NAMALWA (cell line): ENCODE measurements at regions not wholly inside any gene's neighbourhood (a gene's known extent, or its start where the extent isn't known, plus 50 kb on each side); places are given as distances from the start of the nearest gene placed in this dataset.
"Not testable (repeated sequence)": the region's sequence is repeated elsewhere in the genome, so short reads cannot be mapped to it uniquely, and the experiment has no call there.

ENCODE experiments used
- DNase-seq: peaks from one replicate; pipeline ENCODE4 v3.0.0-alpha.2; 2015; ENCODE audit warnings: low spot score

GRCh38 chr12:61290473-61290872, 969.7 kb upstream of the USP15 start:
- no peak for DNase-seq

- DNase-seq: no peak
These were observed 968.6 kb upstream of the USP15 start for GRCh38 chr12:61291647-61292046.

- DNase-seq: not testable (repeated sequence)
These were observed 966.2 kb upstream of the USP15 start for GRCh38 chr12:61294011-61294410.

GRCh38 chr12:61301817-61302216, 958.4 kb upstream of the USP15 start:
- DNase-seq: no peak

- no peak for DNase-seq
These were observed 957.9 kb upstream of the USP15 start for GRCh38 chr12:61302282-61302681.

GRCh38 chr12:61308220-61308619, 952.0 kb upstream of the USP15 start:
- no peak for DNase-seq

GRCh38 chr12:61311413-61311812, 948.8 kb upstream of the USP15 start:
- DNase-seq: no peak

- no peak for DNase-seq
These were observed 911.3 kb upstream of the USP15 start for GRCh38 chr12:61348871-61349270.

GRCh38 chr12:61355105-61355504, 905.1 kb upstream of the USP15 start:
- no peak for DNase-seq

GRCh38 chr12:61356485-61356884, 903.7 kb upstream of the USP15 start:
- DNase-seq: no peak

- DNase-seq: no peak
These were observed 902.7 kb upstream of the USP15 start for GRCh38 chr12:61357496-61357895.

GRCh38 chr12:61362037-61362436, 898.2 kb upstream of the USP15 start:
- DNase-seq: no peak

GRCh38 chr12:61365001-61365400, 895.2 kb upstream of the USP15 start:
- peak; percentile 18 for DNase-seq

GRCh38 chr12:61367281-61367785, 892.9 kb upstream of the USP15 start:
- peak; percentile 20 for DNase-seq

GRCh38 chr12:61369241-61369910, 890.8 kb upstream of the USP15 start:
- DNase-seq: no peak

- DNase-seq: no peak
These were observed 875.7 kb upstream of the USP15 start for GRCh38 chr12:61384511-61384910.

- DNase-seq: no peak
These were observed 874.4 kb upstream of the USP15 start for GRCh38 chr12:61385771-61386170.

GRCh38 chr12:61397668-61398067, 862.5 kb upstream of the USP15 start:
- no peak for DNase-seq

GRCh38 chr12:61412201-61412600, 848.0 kb upstream of the USP15 start:
- DNase-seq: no peak

GRCh38 chr12:61414470-61414869, 845.7 kb upstream of the USP15 start:
- no peak for DNase-seq

- DNase-seq: no peak
These were observed 837.4 kb upstream of the USP15 start for GRCh38 chr12:61422786-61423185.

GRCh38 chr12:61452076-61452475, 808.1 kb upstream of the USP15 start:
- DNase-seq: no peak

GRCh38 chr12:61487728-61488127, 772.5 kb upstream of the USP15 start:
- peak; percentile 32 for DNase-seq
